OCI-LY7 (cell line): ENCODE measurements at regions not wholly inside any gene's neighbourhood (a gene's known extent, or its start where the extent isn't known, plus 50 kb on each side); places are given as distances from the start of the nearest gene placed in this dataset.

ENCODE experiments used
- CTCF ChIP-seq: fragments of 200-600 bp; sonication (generic); conservative IDR thresholded peaks from 2 replicates; pipeline ENCODE4 v1.5.1; 2014; ENCODE audit warnings: mild to moderate bottlenecking, antibody characterized with exemption, low read length, moderate library complexity, mixed read lengths
- EZH2phosphoT487 ChIP-seq: fragments of 200-600 bp; sonication (generic); IDR thresholded peaks from 2 replicates; pipeline ENCODE4 v1.6.1; 2018; ENCODE audit warnings: low read depth, borderline replicate concordance, mild to moderate bottlenecking, mixed run types, antibody characterized with exemption, low read length, moderate library complexity, mixed read lengths

GRCh38 chr2:22887845-22888244 is 497.1 kb upstream of the KLHL29 start:
- TF ChIP-seq CTCF (no peak), EZH2phosphoT487 (no peak)
